Gastroesophageal sphincter (tissue), 3 donors: ENCODE measurements at regions not wholly inside any gene's neighbourhood (a gene's known extent, or its start where the extent isn't known, plus 50 kb on each side); places are given as distances from the start of the nearest gene placed in this dataset.

Experiments
- POLR2A ChIP-seq, 2 donors: fragments of 450-650 bp; IDR thresholded peaks; one replicate each; pipeline ENCODE4 v1.6.1; 2017; ENCODE audit warnings: antibody characterized with exemption in 2 of 2, mild to moderate bottlenecking in 2 of 2, moderate library complexity in 1 of 2
- TF ChIP-seq, protein P1 (sequence below), 4 experiments: fragments of 200-600 bp in 2 of 4; fragments of 450-650 bp in 2 of 4; sonication (generic) in 1 of 4; IDR thresholded peaks; one replicate each; pipeline ENCODE4 v1.5.1; 2017 to 2019; ENCODE audit warnings: antibody characterized with exemption in 4 of 4, mild to moderate bottlenecking in 2 of 4, moderate library complexity in 2 of 4

DNA sequence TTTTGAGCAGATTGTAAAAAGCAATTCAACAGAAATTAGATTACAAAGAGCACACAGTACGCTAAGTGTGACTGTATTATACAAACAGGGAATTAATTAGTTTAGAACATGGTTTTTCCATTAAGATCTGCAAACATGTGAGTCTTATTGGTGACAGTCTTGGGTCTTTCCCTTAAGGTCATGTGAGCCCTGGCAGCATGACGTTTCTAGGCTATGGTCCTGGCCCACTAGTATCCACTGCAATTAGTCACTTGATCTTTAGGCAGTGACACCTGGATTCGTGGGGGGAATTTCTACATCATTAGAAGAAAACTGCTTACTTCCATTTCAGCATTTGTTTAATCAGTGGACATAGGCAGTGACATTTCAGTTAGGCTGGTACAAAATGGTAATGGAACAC lies 360.2 kb upstream of the NR2F2 start:
- TF ChIP-seq, protein P1, sequence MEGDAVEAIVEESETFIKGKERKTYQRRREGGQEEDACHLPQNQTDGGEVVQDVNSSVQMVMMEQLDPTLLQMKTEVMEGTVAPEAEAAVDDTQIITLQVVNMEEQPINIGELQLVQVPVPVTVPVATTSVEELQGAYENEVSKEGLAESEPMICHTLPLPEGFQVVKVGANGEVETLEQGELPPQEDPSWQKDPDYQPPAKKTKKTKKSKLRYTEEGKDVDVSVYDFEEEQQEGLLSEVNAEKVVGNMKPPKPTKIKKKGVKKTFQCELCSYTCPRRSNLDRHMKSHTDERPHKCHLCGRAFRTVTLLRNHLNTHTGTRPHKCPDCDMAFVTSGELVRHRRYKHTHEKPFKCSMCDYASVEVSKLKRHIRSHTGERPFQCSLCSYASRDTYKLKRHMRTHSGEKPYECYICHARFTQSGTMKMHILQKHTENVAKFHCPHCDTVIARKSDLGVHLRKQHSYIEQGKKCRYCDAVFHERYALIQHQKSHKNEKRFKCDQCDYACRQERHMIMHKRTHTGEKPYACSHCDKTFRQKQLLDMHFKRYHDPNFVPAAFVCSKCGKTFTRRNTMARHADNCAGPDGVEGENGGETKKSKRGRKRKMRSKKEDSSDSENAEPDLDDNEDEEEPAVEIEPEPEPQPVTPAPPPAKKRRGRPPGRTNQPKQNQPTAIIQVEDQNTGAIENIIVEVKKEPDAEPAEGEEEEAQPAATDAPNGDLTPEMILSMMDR (IDR thresholded peaks at IDR 0.05), result no peak
- TF ChIP-seq POLR2A (IDR thresholded peaks at IDR 0.05), result no peak
